Ishikawa (cell line): ENCODE measurements at regions not wholly inside any gene's neighbourhood (a gene's known extent, or its start where the extent isn't known, plus 50 kb on each side); places are given as distances from the start of the nearest gene placed in this dataset.

Experiments
- CEBPB ChIP-seq: IDR thresholded peaks from 2 replicates; pipeline ENCODE4 v1.6.1; 2012
- CREB1 ChIP-seq: IDR thresholded peaks from 2 replicates; pipeline ENCODE4 v1.6.1; 2012; ENCODE audit warnings: low read depth
- EGR1 ChIP-seq: IDR thresholded peaks from 2 replicates; pipeline ENCODE4 v1.6.1; 2012
- EP300 ChIP-seq: IDR thresholded peaks from 2 replicates; pipeline ENCODE4 v1.6.1; 2012; ENCODE audit warnings: borderline replicate concordance
- FOXM1 ChIP-seq: IDR thresholded peaks from 2 replicates; pipeline ENCODE4 v1.6.1; 2012; ENCODE audit warnings: low read depth, borderline replicate concordance
- MAX ChIP-seq: IDR thresholded peaks from 2 replicates; pipeline ENCODE4 v1.6.1; 2012
- NFIC ChIP-seq: IDR thresholded peaks from 2 replicates; pipeline ENCODE4 v1.6.1; 2012
- RAD21 ChIP-seq: IDR thresholded peaks from 2 replicates; pipeline ENCODE4 v1.6.1; 2012; ENCODE audit warnings: low read depth
- REST ChIP-seq: IDR thresholded peaks from 2 replicates; pipeline ENCODE4 v1.6.1; 2012; ENCODE audit warnings: low read depth, mild to moderate bottlenecking
- TAF1 ChIP-seq: IDR thresholded peaks from 2 replicates; pipeline ENCODE4 v1.6.1; 2012; ENCODE audit warnings: low read depth, mild to moderate bottlenecking
- TCF12 ChIP-seq: IDR thresholded peaks from 2 replicates; pipeline ENCODE4 v1.6.1; 2012; ENCODE audit warnings: low read depth
- TEAD4 ChIP-seq: IDR thresholded peaks from 2 replicates; pipeline ENCODE4 v1.6.1; 2012
- USF1 ChIP-seq: IDR thresholded peaks from 2 replicates; pipeline ENCODE4 v1.6.1; 2012
- YY1 ChIP-seq: IDR thresholded peaks from 2 replicates; pipeline ENCODE4 v1.6.1; 2012; ENCODE audit warnings: low read depth
- ZBTB7A ChIP-seq: IDR thresholded peaks from 2 replicates; pipeline ENCODE4 v1.6.1; 2012; ENCODE audit warnings: low read depth

- no peak for TF ChIP-seq CREB1
- TF ChIP-seq RAD21 = no peak
- no peak for TF ChIP-seq EP300
- TF ChIP-seq TAF1 = no peak
- TF ChIP-seq TCF12 = no peak
- TF ChIP-seq TEAD4 = no peak
Observed at GRCh38 chr18:46414863-46415262, 242.2 kb downstream of the LOXHD1 start.

DNA sequence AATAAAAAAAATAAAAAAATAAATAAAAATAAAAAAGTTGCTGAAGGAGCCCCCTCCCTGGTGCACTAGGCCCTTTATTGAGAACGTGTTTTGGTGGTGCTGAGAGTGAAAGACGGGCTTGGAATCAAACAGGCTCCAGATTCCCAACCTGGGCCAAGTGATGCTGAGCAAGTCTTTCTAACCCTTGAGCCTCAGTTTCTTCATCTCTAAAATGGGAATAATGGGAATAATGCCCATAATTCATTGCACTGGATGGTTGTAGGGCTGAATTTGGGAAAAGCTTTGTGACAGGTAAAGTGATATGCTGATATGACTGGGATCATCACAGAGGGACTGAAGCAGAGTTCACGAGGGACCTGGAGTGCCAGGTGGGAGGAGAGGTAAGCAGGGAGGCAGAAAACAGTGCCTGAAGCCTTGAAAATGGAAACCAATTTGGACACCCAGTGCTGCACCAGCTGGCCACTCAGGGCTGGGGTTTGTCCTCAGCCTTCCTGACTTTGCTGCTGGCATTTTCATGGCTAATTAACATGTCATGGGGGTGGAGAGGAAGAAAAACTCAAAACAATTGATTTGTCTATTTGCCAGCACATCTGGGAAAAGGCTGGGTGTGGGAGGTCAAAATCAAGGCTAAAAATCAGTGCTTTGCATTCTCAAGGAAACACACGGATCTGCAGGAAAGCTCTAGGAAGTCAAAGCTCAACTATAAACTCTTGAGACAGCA is 241.3 kb downstream of the LOXHD1 start:
- TF ChIP-seq CEBPB (no peak), NFIC (no peak), REST (no peak), FOXM1 (no peak), ZBTB7A (no peak), YY1 (no peak), MAX (no peak), USF1 (no peak), EP300 (no peak), TCF12 (no peak), RAD21 (no peak), TEAD4 (no peak), EGR1 (no peak), TAF1 (no peak)

GRCh38 chr18:46416706-46417638 is 240.0 kb downstream of the LOXHD1 start:
- TF ChIP-seq TEAD4 (no peak), USF1 (peak; percentile 94)

- TF ChIP-seq NFIC (no peak), EGR1 (no peak), USF1 (no peak), TAF1 (no peak), REST (no peak), YY1 (no peak), ZBTB7A (no peak), TCF12 (no peak), FOXM1 (no peak), TEAD4 (no peak), RAD21 (no peak)
Observed at GRCh38 chr18:46418663-46419260, 238.3 kb downstream of the LOXHD1 start.

GRCh38 chr18:46419391-46420141 is 237.5 kb downstream of the LOXHD1 start:
- TF ChIP-seq CEBPB (no peak), TCF12 (no peak), NFIC (no peak), REST (no peak), TEAD4 (no peak), ZBTB7A (no peak), EP300 (no peak), EGR1 (no peak), YY1 (no peak), MAX (no peak), USF1 (no peak), RAD21 (no peak), FOXM1 (no peak), CREB1 (no peak), TAF1 (no peak)
